RWPE1 (cell line): ENCODE measurements at regions not wholly inside any gene's neighbourhood (a gene's known extent, or its start where the extent isn't known, plus 50 kb on each side); places are given as distances from the start of the nearest gene placed in this dataset.

Experiments used
- CTCF ChIA-PET: fragments of 350-600 bp; sonication (Branson Sonifier 250); formaldehyde crosslinking; extraction: SDS; loops from one replicate; lab custom pipeline; 2021; lab: Yijun Ruan, JAX
- POLR2A ChIA-PET: fragments of 400-600 bp; formaldehyde crosslinking; extraction: SDS; loops from one replicate; lab custom pipeline; 2020; ENCODE audit warnings: antibody characterized with exemption; ENCODE audit not compliant: low non-redundant PET; lab: Yijun Ruan, JAX
- DNase-seq: peaks from one replicate; pipeline ENCODE4 v3.0.0; 2012; ENCODE audit warnings: low spot score
- H3K27ac ChIP-seq: fragments of 450-650 bp; 2 replicates; pipeline ENCODE4 v1.5.1; 2017
- TF ChIP-seq, protein P1 (sequence below): fragments of 450-650 bp; conservative IDR thresholded peaks from 2 replicates; pipeline ENCODE4 v1.5.1; 2017; ENCODE audit warnings: low read depth, mild to moderate bottlenecking

DNA sequence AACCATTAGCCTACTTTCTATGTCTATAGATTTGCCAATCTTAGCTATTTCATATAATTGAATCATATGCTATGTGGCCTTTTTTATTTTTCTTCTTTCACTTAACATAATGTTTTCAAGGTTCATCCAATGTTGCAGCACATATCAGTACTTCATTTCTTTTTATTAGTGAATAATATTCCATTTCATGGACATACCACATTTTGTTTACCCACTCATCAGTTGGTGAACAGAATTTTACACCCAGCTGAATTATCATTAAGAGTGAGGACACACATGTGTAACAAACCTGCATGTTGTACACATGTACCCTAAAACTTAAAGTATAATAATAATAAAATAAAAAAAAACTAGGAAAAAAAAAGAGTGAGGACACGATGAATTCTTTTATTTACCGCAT is 81.7 kb upstream of the C3orf80 start:
- POLR2A ChIA-PET, result no interaction called here
- TF ChIP-seq, protein P1, sequence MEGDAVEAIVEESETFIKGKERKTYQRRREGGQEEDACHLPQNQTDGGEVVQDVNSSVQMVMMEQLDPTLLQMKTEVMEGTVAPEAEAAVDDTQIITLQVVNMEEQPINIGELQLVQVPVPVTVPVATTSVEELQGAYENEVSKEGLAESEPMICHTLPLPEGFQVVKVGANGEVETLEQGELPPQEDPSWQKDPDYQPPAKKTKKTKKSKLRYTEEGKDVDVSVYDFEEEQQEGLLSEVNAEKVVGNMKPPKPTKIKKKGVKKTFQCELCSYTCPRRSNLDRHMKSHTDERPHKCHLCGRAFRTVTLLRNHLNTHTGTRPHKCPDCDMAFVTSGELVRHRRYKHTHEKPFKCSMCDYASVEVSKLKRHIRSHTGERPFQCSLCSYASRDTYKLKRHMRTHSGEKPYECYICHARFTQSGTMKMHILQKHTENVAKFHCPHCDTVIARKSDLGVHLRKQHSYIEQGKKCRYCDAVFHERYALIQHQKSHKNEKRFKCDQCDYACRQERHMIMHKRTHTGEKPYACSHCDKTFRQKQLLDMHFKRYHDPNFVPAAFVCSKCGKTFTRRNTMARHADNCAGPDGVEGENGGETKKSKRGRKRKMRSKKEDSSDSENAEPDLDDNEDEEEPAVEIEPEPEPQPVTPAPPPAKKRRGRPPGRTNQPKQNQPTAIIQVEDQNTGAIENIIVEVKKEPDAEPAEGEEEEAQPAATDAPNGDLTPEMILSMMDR, result no peak
- CTCF ChIA-PET, result no interaction called here
- H3K27ac ChIP-seq, result no peak overlapping the region
- no peak for DNase-seq

DNA sequence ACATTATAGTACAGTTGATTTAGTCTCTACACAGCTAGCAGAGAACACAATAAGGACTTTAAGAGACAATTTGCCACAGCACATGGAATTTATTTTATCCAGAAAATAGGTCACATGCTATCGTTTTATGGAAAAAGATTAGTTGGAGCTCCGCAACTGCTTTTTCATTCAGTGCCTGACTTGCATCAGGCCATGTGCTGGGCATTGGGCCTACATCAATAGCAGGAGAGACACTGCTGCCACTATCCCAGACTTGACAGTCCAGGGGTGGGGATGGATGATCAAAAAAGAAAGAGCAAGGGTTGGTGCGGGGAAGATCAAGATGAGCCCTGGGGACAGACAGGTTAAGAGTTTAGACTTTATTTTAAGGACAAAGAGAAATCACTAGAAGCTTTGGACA is 75.2 kb upstream of the C3orf80 start:
- TF ChIP-seq, protein P1, result no peak
- CTCF ChIA-PET, result interaction anchor here (0.6 kb wide), 3 partner anchors 13 to 467 kb away, joined by 3 to 4 read pairs (median 3); no protein-coding TSS in a partner anchor
- H3K27ac ChIP-seq, result no peak overlapping the region
- POLR2A ChIA-PET, result no interaction called here
- no peak for DNase-seq

DNA sequence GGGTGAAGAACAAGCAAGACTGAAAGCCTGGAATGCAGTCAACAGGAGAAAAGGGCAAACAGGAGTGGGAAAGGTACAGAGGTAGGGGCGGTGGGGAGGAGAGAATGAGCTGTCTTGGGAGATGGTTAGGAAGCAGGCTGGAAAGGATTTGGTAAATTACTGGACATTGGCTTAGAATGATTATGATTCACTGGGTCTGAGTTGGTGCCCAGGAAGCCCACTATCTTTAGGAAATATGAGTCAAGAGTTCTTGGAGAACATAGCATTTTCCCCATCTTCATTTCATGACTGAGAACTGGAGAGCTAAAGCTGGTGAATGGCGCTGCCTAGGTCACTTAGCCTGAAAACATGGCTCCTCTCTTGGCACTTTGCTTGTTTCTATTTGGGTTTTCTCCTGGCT is 74.7 kb upstream of the C3orf80 start:
- CTCF ChIA-PET, result interaction anchor here (0.6 kb wide), 2 partner anchors 12 to 192 kb away, joined by 3 to 4 read pairs; no protein-coding TSS in a partner anchor
- no peak for DNase-seq
- H3K27ac ChIP-seq, result no peak overlapping the region
- POLR2A ChIA-PET, result no interaction called here
- TF ChIP-seq, protein P1, result no peak

DNA sequence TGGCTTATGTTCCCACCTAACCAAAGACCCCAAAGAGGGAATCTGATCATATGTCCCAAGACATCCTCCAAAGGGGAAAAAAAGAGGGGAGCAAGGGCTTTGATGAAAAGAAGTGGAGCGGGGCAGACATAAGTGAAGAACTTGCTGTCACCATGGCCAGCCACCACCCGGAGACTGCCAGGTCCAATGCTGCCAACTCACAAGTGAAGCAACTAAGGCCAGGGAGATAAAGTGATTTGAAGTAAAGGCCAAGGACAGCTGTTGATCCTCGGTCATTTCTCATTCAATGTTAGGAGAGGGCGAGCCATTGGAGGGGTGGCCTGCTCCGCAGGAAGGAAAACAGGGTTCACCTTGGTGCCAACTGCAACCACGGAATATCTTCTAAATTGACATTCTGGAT is 72.6 kb upstream of the C3orf80 start:
- DNase-seq, result no peak
- POLR2A ChIA-PET, result no interaction called here
- no peak overlapping the region for H3K27ac ChIP-seq
- CTCF ChIA-PET, result interaction anchor here (2.6 kb wide), 1 partner anchor 10 kb away, joined by 8 read pairs; no protein-coding TSS in a partner anchor
- TF ChIP-seq, protein P1, result no peak

DNA sequence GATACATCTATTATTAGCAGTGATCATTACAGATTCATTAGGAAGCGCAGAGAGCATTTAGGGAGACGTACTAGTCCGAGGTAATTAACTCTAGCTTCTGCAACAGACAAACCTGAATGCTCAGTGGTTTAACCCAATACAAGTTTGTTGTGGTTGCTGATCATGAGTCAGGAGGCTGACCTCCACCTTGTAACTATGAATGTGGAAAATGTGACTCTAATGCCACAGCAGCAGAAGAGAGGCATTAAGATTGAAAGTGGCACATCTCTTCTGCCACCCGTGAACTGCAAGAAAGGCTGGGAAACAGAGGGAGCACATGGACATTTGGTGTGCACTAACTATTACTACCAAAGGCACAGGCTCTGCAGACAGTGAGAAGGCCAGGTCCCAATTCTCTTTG is 71.2 kb upstream of the C3orf80 start:
- CTCF ChIA-PET, result interaction anchor here (0.6 to 2.6 kb wide), 2 partner anchors 9 to 26 kb away, joined by 4 to 8 read pairs; no protein-coding TSS in a partner anchor

DNA sequence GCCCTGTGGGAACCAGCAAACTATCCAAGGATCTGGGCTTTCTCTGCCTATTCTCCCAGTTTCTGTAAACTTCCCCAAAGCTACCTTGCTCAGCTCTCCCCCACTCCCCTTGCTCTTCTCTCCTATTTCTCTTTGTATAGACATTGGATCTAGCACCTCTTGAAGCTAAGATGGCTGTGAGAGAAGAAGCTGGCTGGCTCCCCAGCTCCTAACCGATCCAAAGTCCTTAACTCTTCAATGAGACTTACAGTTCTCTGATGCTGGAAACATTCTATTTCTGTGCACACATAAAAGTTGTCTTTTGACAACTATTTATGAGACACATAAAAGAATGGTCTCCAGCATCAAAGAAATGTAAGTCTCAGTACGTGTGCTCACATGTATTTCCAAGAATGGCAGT is 70.6 kb upstream of the C3orf80 start:
- TF ChIP-seq, protein P1, result no peak
- ChIA-PET POLR2A (no interaction called here), CTCF (interaction anchor here (0.6 to 2.6 kb wide), 3 partner anchors 8 to 25 kb away, joined by 3 to 8 read pairs (median 4); no protein-coding TSS in a partner anchor)
- DNase-seq, result no peak
- no peak overlapping the region for H3K27ac ChIP-seq

More for the DNA sequence above, 71.2 kb upstream of the C3orf80 start:
- TF ChIP-seq, protein P1, result no peak
- H3K27ac ChIP-seq, result no peak overlapping the region
- no peak for DNase-seq
- POLR2A ChIA-PET, result no interaction called here
